Endodermal cell (in vitro differentiated cells): ENCODE measurements at regions not wholly inside any gene's neighbourhood (a gene's known extent, or its start where the extent isn't known, plus 50 kb on each side); places are given as distances from the start of the nearest gene placed in this dataset.

Experiments used
- DNase-seq: peaks from one replicate; pipeline ENCODE4 v3.0.0-alpha.2; 2017
- H3K27ac ChIP-seq: 2 replicates; pipeline ENCODE4 v1.5.1; 2013; ENCODE audit warnings: mild to moderate bottlenecking, low read depth, low read length, moderate library complexity
- H3K27me3 ChIP-seq: 2 replicates; pipeline ENCODE4 v1.6.1; 2013; ENCODE audit warnings: mild to moderate bottlenecking, low read length, moderate library complexity; ENCODE audit not compliant: insufficient read depth, control insufficient read depth, poor library complexity, severe bottlenecking
- H3K36me3 ChIP-seq: 2 replicates; pipeline ENCODE4 v1.7.0; 2013; ENCODE audit warnings: mild to moderate bottlenecking, low read length, moderate library complexity; ENCODE audit not compliant: control insufficient read depth, insufficient read depth
- H3K4me1 ChIP-seq: one replicate; pipeline ENCODE4 v1.7.0; 2013; ENCODE audit warnings: low read length; ENCODE audit not compliant: control insufficient read depth, insufficient read depth
- H3K4me3 ChIP-seq: 2 replicates; pipeline ENCODE4 v1.5.1; 2013; ENCODE audit warnings: mild to moderate bottlenecking, low read length, moderate library complexity
- H3K9ac ChIP-seq: 2 replicates; pipeline ENCODE4 v1.6.1; 2013; ENCODE audit warnings: mild to moderate bottlenecking, low read length, moderate library complexity; ENCODE audit not compliant: poor library complexity, severe bottlenecking; ENCODE audit errors: extremely low read depth
- H3K9me3 ChIP-seq: 2 replicates; pipeline ENCODE4 v1.6.1; 2013; ENCODE audit warnings: mild to moderate bottlenecking, low read length, moderate library complexity; ENCODE audit not compliant: control insufficient read depth
- H3K27ac Mint-ChIP-seq: 2 replicates; pipeline ENCODE4 v1.8.0; 2020; ENCODE audit warnings: mixed read lengths
- H3K27me3 Mint-ChIP-seq: 2 replicates; pipeline ENCODE4 v1.8.0; 2021; ENCODE audit warnings: mild to moderate bottlenecking, mixed read lengths; ENCODE audit not compliant: insufficient read depth
- H3K36me3 Mint-ChIP-seq: 2 replicates; pipeline ENCODE4 v1.8.0; 2020; ENCODE audit warnings: low read depth, mixed read lengths
- H3K4me1 Mint-ChIP-seq: 2 replicates; pipeline ENCODE4 v1.8.0; 2020; ENCODE audit warnings: mixed read lengths
- H3K4me3 Mint-ChIP-seq: 2 replicates; pipeline ENCODE4 v1.8.0; 2020; ENCODE audit warnings: mild to moderate bottlenecking, moderate library complexity, mixed read lengths
- H3K9me3 Mint-ChIP-seq: 2 replicates; pipeline ENCODE4 v1.8.0; 2020; ENCODE audit warnings: mild to moderate bottlenecking, mixed read lengths
- WGBS, 2 experiments: methylation state at CpG; one replicate each; pipeline versions ENCODE4 v1.1.5 to v1.1.7; 2013; ENCODE audit warnings: missing lambda C conversion rate in 2 of 2, mixed read lengths in 1 of 2; ENCODE audit not compliant: insufficient coverage in 1 of 2, insufficient read length in 1 of 2; 5-methylcytosine and 5-hydroxymethylcytosine counted together
- TF ChIP-seq, protein P1 (sequence below): fragments of 200-600 bp; sonication (generic); conservative IDR thresholded peaks from 2 replicates; pipeline ENCODE4 v1.5.0; 2021; ENCODE audit warnings: antibody characterized with exemption, mild to moderate bottlenecking

DNA sequence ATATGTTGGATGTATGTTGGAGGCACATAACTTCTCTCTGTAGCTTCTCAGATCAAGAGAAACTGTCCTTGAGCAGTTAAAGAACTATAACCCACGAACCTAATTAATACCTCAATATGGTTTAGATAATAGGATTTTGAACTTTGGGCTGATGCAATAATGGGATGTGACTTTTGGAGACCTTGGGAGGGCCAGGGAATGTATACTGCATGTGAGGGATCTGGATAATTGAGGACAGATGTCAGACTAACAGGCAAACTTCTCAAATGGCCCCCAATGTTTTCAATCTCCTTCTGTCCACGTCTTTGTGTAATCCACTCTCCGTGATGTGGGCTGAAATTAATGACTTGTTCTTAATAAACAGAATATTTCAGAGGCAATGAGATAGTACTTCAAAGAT lies 202.2 kb upstream of the FAT4 start:
- no peak for DNase-seq
- Histone ChIP-seq H3K4me3 (no peak overlapping the region), H3K9ac (no peak overlapping the region), H3K9me3 (no peaks in the 10 kb centered on the region), H3K36me3 (no peaks in the 10 kb centered on the region), H3K4me1 (peaks cover 5% of the 10 kb centered on the region), H3K27ac (no peak overlapping the region), H3K27me3 (no peaks in the 10 kb centered on the region)
- H3K27me3 Mint-ChIP-seq: no peaks in the 10 kb centered on the region
- H3K4me3 Mint-ChIP-seq: no peak overlapping the region
- peaks cover 17% of the 10 kb centered on the region for H3K4me1 Mint-ChIP-seq
- no peaks in the 10 kb centered on the region for H3K9me3 Mint-ChIP-seq
- 95% methylated on average over 2 of the region's 3 CpGs; no CpG with 5 or more reads in 1 of the 2 experiments for WGBS, 2 experiments
- no peaks in the 10 kb centered on the region for H3K36me3 Mint-ChIP-seq
- H3K27ac Mint-ChIP-seq: no peak overlapping the region
- TF ChIP-seq, protein P1, sequence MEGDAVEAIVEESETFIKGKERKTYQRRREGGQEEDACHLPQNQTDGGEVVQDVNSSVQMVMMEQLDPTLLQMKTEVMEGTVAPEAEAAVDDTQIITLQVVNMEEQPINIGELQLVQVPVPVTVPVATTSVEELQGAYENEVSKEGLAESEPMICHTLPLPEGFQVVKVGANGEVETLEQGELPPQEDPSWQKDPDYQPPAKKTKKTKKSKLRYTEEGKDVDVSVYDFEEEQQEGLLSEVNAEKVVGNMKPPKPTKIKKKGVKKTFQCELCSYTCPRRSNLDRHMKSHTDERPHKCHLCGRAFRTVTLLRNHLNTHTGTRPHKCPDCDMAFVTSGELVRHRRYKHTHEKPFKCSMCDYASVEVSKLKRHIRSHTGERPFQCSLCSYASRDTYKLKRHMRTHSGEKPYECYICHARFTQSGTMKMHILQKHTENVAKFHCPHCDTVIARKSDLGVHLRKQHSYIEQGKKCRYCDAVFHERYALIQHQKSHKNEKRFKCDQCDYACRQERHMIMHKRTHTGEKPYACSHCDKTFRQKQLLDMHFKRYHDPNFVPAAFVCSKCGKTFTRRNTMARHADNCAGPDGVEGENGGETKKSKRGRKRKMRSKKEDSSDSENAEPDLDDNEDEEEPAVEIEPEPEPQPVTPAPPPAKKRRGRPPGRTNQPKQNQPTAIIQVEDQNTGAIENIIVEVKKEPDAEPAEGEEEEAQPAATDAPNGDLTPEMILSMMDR: no peak

DNA sequence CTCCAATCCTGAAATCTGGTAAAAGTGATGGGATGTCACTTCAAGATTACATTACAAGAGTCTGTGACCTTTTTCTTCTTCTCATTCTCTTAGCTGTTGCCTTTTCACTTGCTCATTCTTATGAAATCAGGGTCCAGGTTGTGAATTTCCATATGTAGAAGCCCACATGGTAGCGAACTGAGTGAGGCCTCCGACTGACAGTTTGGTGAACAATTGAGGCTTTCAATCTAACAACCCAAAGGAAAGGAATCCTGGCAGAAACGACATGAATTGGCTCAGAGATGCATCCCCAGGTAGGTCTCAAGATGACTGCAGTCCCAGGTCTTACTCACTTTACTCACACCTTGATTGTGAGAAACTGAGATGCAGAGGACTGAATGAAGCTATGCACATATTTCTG lies 203.4 kb upstream of the FAT4 start:
- TF ChIP-seq, protein P1: no peak
- H3K27me3 Mint-ChIP-seq: no peaks in the 10 kb centered on the region
- no peaks in the 10 kb centered on the region for H3K9me3 ChIP-seq
- H3K36me3 Mint-ChIP-seq: no peaks in the 10 kb centered on the region
- no peaks in the 10 kb centered on the region for H3K9me3 Mint-ChIP-seq
- no peak overlapping the region for H3K9ac ChIP-seq
- peaks cover 11% of the 10 kb centered on the region for H3K4me1 Mint-ChIP-seq
- H3K4me3 Mint-ChIP-seq: no peak overlapping the region
- no peak for DNase-seq
- no peak overlapping the region for H3K27ac Mint-ChIP-seq
- H3K36me3 ChIP-seq: no peaks in the 10 kb centered on the region
- 71 to 80% methylated on average over 2 to 3 of the region's 3 CpGs for WGBS, 2 experiments
- H3K27me3 ChIP-seq: no peaks in the 10 kb centered on the region
- no peak overlapping the region for H3K4me3 ChIP-seq
- H3K4me1 ChIP-seq: peaks cover 5% of the 10 kb centered on the region
- no peak overlapping the region for H3K27ac ChIP-seq

DNA sequence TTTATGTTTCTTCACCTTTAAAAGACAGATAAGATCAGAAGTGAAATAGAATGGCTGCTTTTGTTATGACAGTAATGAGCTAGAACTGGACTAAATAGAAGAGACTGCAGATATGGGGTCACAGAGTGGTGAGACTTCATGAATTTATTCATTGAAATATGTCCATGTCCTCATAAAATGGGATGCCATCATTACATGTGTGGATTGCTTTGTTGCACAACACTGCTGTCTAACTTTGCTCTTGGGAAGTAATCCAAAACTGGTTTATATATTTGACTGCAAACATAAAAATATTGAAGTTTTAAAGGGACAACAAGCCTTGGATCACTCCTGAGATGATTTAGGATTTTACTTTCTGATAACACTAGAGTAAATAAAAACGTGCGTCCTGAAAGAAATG lies 209.2 kb upstream of the FAT4 start:
- WGBS, 2 experiments: 88 to 100% methylated on average over 2 of the region's 2 CpGs
- no peaks in the 10 kb centered on the region for H3K27me3 ChIP-seq
- no peaks in the 10 kb centered on the region for H3K36me3 ChIP-seq

More for the DNA sequence above, 209.2 kb upstream of the FAT4 start:
- TF ChIP-seq, protein P1: no peak
- no peaks in the 10 kb centered on the region for H3K27me3 Mint-ChIP-seq
- no peak for DNase-seq
- no peaks in the 10 kb centered on the region for H3K36me3 Mint-ChIP-seq
- Histone ChIP-seq H3K27ac (no peak overlapping the region), H3K9me3 (no peaks in the 10 kb centered on the region), H3K4me3 (no peak overlapping the region), H3K9ac (no peak overlapping the region), H3K4me1 (no peaks in the 10 kb centered on the region)
- H3K4me1 Mint-ChIP-seq: no peaks in the 10 kb centered on the region
- H3K9me3 Mint-ChIP-seq: no peaks in the 10 kb centered on the region
- no peak overlapping the region for H3K27ac Mint-ChIP-seq
- H3K4me3 Mint-ChIP-seq: no peak overlapping the region
